Stimulated activated CD8-positive, alpha-beta memory T cell treated with anti-CD3 and anti-CD28 coated beads, Interleukin-7, amount 100 ng/mL, for 1 hour (primary cell): ENCODE measurements at regions not wholly inside any gene's neighbourhood (a gene's known extent, or its start where the extent isn't known, plus 50 kb on each side); places are given as distances from the start of the nearest gene placed in this dataset.

ENCODE experiments used
- DNase-seq, 2 donors: peaks; one replicate each; pipeline ENCODE4 v3.0.0-alpha.2; 2020; ENCODE audit warnings: low read depth in 2 of 2

DNA sequence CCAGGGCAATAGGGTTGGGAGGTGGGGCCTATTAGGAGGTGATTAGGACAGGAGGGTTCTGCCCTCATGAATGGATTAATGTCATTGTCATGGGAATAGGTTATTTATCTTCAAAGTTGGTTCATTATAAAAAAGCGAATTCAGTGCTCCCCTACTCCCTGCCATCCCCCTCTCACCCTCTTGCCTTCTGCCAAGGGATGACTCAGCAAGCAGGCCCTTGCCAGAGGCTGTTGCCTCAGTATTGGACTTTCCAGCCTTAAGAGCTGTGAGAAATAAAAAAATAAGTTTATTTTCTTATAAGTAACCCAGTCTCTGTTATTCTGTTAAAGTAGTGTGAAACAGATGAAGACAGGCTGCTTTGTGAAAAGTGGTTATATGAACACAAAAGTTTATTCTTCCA, 381.1 kb upstream of the ZFP64 start:
- no peak for DNase-seq

DNA sequence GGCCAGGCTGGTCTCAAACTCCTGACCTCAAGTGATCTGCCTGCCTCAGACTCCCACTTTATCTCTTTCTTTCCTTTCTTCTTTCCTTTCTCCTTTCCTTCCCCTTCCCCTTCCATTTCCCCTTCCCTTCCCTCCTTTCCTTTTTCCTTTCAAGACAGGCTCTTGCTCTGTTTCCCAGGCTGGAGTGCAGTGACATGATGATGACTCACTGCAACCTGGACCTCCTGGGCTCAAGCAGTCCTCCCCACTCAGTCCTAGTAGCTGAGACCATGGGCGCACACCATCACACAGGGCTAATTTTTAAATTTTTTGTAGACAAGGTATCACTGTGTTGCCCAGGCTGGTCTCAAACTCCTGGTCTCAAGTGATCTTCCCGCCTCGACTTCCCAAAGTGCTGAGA, 377.6 kb upstream of the ZFP64 start:
- no peak for DNase-seq

DNA sequence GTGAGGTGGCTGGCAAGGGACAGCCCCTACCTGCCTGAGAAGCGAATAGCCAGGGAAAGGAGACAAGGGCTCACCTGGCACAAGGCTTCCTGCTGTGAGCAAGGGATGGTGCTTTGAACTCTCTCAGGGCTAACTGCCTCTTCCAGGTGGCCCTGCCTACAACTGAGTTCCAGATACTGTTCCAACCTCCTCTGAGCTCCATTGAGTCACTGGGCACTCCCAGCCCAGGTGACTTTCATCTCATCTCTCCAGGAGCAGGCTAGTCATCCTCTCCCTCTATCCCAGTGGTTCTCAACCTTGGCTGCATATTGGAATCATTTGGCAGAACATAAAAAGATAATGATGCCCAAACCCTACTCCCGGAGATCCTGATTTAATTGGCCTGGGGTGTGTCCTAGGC, 374.0 kb upstream of the ZFP64 start:
- DNase-seq, result no peak

DNA sequence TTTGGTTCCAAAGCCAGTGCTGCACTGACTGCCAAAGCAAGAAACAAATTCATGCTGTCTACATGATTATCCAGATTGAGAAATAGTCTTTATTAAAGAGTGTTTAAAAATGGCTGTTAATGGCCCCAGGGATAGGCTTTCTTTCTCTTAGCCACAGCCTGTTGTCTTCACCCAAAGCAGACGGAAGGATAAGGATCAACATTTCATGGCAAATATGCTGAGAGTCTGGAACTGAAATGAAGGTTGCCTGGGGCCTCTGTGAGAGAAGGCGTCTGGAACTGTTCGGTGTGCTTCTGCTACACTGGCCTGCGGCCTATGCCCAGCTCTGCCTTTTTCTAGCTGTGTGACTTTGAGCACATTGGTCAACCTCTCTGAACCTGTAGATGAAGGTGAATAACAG, 373.0 kb upstream of the ZFP64 start:
- DNase-seq, result no peak

GRCh38 chr20:52552181-52552872, 360.7 kb upstream of the ZFP64 start:
- no peak for DNase-seq

GRCh38 chr20:52542131-52542530, 350.6 kb upstream of the ZFP64 start:
- DNase-seq, result no peak

GRCh38 chr20:52540509-52540908, 348.9 kb upstream of the ZFP64 start:
- DNase-seq, result no peak

GRCh38 chr20:52539891-52540290, 348.3 kb upstream of the ZFP64 start:
- no peak for DNase-seq

DNA sequence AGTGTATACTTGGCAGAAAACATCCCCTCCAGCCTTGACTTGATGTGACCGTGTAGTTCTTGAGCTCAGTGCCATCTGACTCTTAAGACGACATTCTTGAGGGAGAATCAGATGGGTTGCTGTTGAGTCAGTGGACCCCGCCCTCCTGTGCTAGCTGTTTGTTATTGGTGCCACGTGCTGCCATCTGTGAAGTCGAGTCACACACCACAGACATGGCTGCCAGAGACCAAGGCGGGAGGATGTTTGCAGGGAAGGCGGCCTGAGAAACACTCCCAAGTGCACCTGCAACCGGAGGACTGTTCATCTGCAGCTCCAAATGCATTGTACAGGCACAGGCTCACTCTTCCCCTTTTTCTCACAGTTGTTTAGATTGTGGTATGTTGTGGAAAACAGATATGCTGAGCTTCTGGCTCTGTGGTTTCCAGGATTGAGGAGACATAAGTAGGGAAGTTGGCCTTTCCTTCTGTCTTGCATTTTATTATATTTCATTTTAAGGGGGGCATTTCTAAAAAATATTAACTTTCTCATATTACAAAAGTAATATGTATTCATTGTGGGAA, 345.3 kb upstream of the ZFP64 start:
- DNase-seq, result no peak

DNA sequence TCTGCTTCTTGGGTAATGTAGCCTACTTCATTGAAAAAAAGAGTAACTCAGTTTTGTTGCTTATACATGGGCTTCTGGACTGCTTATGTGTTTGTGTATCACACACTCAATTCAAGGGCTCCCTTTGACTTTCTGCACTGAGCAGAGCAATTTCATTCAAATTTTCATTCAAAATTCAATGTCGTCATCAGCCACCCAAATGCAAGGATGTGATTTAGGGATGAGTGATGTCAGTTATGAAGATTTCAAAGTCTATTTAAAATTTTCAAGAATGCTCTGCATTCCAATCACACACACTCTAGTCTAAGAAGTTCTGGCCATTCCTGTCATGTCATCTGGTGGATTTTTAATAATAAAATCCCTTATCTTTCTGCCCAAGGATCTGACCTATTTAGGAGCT, 344.5 kb upstream of the ZFP64 start:
- no peak for DNase-seq

DNA sequence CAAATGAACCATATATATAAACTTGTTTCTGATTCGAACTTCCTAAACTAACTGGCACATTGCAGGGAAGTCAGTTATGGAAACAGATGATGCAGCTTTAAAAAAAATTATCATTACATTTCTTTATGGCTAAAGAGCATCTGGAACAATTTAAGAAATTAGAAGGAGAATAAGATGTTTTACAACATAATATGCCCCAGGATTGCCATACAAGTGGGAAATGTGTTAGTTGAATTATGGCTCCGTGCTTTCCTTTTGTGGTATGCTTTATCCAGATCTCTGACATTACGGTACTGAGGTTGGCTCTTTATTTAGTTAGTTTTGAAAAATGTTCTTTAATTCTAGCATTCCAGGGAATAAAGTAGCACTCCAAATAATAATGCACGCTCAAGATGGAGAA, 343.0 kb upstream of the ZFP64 start:
- no peak for DNase-seq

DNA sequence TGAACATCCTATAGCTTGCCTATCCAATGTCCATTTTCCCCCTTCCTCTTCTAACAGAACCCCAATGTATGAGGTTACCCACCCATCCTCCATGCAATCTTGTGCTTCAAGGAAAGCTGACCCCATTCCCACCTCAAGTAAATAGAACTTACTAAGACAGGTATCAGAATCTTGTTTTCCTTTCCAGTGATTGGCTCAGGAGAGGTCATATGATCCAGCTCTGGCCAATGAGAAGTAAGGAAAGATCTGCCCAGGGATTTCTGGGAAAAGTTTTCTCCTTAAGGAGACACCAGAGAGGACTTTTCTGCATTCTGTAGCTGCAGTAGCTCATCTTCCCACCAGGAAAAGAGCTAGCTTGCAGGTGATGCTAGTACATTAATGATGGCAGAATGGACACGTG, 341.8 kb upstream of the ZFP64 start:
- no peak for DNase-seq

- no peak for DNase-seq
Measured at GRCh38 chr20:52532674-52533073, 341.1 kb upstream of the ZFP64 start.

DNA sequence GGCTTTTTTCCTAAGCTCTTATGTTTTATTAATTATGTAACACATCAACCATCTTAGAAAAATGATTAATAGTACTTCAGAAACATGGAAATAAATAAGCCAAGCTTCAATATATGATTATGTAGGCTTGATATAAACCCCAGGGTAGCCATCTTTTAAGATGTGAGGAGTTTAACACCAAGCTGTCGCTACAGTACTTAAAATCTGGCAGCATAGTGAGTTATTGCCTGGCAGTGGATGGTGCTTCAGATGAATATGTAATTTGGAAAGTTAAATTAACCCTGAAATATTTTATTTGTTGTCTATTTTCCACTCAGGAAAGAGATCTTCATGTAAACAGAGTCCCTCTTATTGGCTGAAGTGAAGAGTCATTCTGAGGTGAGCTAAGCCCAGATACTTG, 339.0 kb upstream of the ZFP64 start:
- DNase-seq, result no peak

GRCh38 chr20:52529826-52530225, 338.2 kb upstream of the ZFP64 start:
- DNase-seq, result no peak

DNA sequence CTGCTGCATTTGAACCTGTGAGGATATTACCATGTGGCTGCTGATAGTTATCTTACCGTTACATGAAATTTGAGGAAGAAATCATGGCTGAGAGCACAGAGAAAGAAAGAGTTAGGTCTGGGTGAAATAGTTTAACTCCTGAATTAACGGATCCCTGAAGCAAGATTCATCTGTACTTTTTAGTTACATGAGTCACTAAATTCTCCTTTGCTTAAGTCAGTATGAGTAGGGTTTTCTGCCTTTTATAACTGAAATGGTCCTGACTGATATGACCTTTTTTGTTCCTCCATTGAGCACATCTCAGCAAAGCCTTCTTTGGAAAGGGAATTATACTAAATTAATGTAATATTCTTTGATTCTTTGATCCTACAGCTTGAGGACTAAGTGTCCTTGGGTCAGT, 333.3 kb upstream of the ZFP64 start:
- no peak for DNase-seq

- no peak for DNase-seq
Measured at GRCh38 chr20:52518735-52519134, 327.2 kb upstream of the ZFP64 start.

GRCh38 chr20:52515877-52516276, 324.3 kb upstream of the ZFP64 start:
- DNase-seq, result no peak

DNA sequence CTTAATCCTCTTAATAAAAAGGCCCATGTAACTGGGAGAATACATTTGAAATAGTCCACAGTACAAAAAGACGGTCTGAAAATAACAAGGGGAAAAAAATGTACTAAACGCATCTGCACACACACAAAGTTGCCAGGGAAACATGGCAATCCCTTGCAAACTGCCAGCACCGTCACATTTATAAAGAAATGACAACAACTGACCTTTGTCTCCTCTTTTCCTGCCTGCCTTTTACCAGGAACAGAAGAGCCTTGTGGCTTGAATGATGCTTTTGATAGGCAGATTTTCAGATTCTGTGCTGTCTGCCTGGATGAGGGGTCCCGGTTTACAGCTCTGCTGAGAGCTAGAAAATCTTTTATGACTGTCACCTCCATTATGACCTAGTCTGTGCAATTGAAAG, 308.6 kb upstream of the ZFP64 start:
- DNase-seq, result no peak

DNA sequence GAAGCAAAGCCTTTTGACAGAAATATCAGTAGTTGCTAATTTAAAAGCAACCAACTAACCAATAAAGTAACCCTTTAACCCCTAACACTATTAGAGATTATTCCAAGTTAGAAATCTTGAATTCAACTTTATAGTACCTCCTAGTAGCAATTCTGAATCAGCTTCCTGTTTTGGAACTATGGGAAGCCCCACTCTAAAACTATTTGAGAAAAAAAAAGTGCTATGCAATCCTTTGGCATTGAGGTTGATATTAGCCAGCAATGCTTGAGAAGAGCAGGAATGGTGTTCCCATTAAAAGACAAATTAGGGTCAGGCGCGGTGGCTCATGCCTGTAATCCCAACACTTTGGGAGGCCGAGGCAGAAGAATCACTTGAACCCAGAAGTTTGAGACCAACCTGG, 306.2 kb upstream of the ZFP64 start:
- no peak for DNase-seq

- DNase-seq, result no peak
Measured at GRCh38 chr20:52496191-52496590, 304.6 kb upstream of the ZFP64 start.

DNA sequence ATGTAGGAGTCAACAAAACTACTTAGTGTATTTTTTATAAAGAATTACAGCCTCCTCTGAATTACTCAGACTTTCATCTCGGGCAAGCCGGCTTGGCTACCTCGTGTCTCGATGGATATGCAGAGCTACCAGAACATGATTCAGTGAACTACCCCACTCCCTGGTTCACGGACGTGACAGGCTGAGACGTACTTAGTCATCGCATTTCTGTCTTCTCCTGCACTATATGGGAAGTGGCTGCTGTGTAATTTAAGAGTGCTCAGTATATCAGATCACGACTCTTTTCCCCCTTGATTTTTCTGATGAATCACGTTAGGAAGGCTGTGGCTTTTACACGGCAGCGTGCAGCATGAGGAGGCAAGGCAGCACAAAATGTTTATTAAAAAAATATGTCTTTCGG, 302.7 kb upstream of the ZFP64 start:
- peak; percentile 7 to 8 for DNase-seq

DNA sequence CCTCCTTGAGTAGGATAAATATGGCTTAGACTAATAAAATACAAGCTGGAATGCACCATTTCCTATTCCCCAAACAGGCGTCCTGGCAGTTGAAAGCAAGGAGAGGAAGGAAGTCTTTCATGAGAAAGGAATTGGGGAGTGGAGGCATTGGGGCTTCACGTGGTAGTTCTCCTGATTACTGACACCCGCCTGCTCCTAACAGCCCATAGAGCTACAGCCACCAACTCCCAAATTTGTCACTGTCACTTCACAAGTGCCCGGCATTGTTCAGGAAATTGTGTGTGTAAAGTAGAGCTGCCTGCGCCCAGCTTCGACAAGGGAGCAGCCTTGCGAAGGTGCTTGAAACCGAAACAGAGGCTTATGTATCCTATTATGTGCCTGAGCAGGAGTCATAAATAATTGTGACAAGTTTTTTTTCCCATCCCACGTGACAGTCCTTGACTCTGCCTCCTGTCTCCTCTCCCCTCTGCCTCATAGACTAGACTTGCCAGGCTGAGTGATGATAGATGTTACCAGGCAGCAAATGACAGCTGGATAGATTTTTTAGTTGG, 301.7 kb upstream of the ZFP64 start:
- DNase-seq, result no peak
